SK-N-SH treated with all-trans-retinoic acid at 6 μM for 48 hours (cell line): ENCODE measurements at regions not wholly inside any gene's neighbourhood (a gene's known extent, or its start where the extent isn't known, plus 50 kb on each side); places are given as distances from the start of the nearest gene placed in this dataset.

Experiments used
- BACH2 ChIP-seq: fragments of 250-450 bp; sonication (Bioruptor Pico); IDR thresholded peaks from 2 replicates; pipeline ENCODE4 v1.9.0; 2021; ENCODE audit warnings: mild to moderate bottlenecking, borderline replicate concordance
- CSRNP3 ChIP-seq: fragments of 250-450 bp; sonication (Bioruptor Pico); IDR thresholded peaks from 2 replicates; pipeline ENCODE4 v1.5.1; 2021; ENCODE audit warnings: mild to moderate bottlenecking, moderate library complexity
- GLIS3 ChIP-seq: fragments of 250-450 bp; sonication (Bioruptor Pico); IDR thresholded peaks from 2 replicates; pipeline ENCODE4 v1.5.0; 2020; ENCODE audit warnings: mild to moderate bottlenecking, moderate library complexity
- OSR1 ChIP-seq: fragments of 250-450 bp; sonication (Bioruptor Pico); IDR thresholded peaks from 2 replicates; pipeline ENCODE4 v1.8.0; 2022; ENCODE audit warnings: moderate library complexity, mild to moderate bottlenecking, inconsistent platforms
- PATZ1 ChIP-seq: fragments of 250-450 bp; sonication (Bioruptor Pico); IDR thresholded peaks from 2 replicates; pipeline ENCODE4 v1.8.0; 2020; ENCODE audit warnings: mild to moderate bottlenecking, moderate library complexity, borderline replicate concordance
- RARB ChIP-seq: fragments of 250-450 bp; sonication (Bioruptor Pico); IDR thresholded peaks from 2 replicates; pipeline ENCODE4 v1.8.0; 2021; ENCODE audit warnings: mild to moderate bottlenecking, moderate library complexity
- TCF4 ChIP-seq: fragments of 250-450 bp; sonication (Bioruptor Pico); IDR thresholded peaks from 2 replicates; pipeline ENCODE4 v1.8.0; 2021; ENCODE audit warnings: mild to moderate bottlenecking, moderate library complexity, borderline replicate concordance
- TOX ChIP-seq: fragments of 250-450 bp; sonication (Bioruptor Pico); IDR thresholded peaks from 2 replicates; pipeline ENCODE4 v1.8.0; 2021; ENCODE audit warnings: mild to moderate bottlenecking, moderate library complexity, borderline replicate concordance
- ZFP3 ChIP-seq: fragments of 250-450 bp; sonication (Bioruptor Pico); IDR thresholded peaks from 2 replicates; pipeline ENCODE4 v1.5.0; 2020; ENCODE audit warnings: mild to moderate bottlenecking, moderate library complexity
- ZNF565 ChIP-seq: fragments of 450-650 bp; formaldehyde crosslinking; conservative IDR thresholded peaks from 2 replicates; pipeline ENCODE4 v1.5.0; 2020; ENCODE audit warnings: low read depth, mild to moderate bottlenecking, moderate library complexity

GRCh38 chr21:28822123-28822399, 170.6 kb downstream of the LTN1 start:
- TF ChIP-seq ZFP3 (CRISPR knock-in tag) (no peak), CSRNP3 (no peak), TCF4 (CRISPR knock-in tag) (no peak), RARB (no peak), ZNF565 (CRISPR knock-in tag) (no peak), PATZ1 (no peak), OSR1 (no peak), BACH2 (CRISPR knock-in tag) (no peak), GLIS3 (CRISPR knock-in tag) (no peak), TOX (no peak)
